ENCODE measurements at regions not wholly inside any gene's neighbourhood (a gene's known extent, or its start where the extent isn't known, plus 50 kb on each side); places are given as distances from the start of the nearest gene placed in this dataset.
"Not testable (repeated sequence)": the region's sequence is repeated elsewhere in the genome, so short reads cannot be mapped to it uniquely, and the experiment has no call there.

DNA sequence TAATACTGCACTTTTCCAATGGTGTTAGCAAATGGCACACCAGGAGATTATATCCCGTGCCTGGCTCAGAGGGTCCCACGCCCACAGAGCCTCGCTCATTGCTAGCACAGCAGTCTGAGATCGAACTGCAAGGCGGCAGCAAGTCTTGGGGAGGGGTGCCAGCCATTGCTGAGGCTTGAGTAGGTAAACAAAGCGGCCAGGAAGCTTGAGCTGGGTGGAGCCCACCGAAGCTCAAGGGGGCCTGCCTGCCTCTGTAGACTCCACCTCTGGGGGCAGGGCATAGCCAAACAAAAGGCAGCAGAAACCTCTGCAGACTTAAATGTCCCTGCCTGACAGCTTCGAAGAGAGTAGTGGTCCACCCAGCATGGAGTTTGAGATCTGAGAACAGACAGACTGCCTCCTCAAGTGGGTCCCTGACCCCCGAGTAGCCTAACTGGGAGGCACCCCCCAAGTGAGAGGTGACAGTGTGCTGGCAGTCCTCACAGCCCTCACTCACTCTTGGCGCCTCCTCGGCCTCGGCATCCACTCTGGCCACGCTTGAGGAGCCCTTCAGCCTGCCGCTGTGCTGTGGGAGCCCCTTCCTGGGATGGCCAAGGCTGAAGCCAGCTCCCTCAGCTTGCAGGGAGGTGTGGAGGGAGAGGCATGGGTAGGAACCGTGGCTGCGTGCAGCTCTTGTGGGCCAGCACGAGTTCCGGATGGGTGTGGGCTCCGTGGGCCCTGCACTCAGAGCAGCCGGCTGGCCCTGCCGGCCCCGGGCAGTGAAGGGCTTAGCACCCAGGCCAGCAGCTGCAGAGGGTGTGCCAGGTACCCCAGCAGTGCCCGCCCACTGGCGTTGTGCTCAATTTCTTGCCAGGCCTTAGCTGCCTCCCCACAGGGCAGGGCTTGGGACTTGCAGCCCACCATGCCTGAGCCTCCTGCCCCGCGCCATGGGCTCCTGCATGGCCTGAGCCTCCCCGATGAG, 188.0 kb downstream of the MMUT start:
- not testable (repeated sequence) for DNase-seq

DNA sequence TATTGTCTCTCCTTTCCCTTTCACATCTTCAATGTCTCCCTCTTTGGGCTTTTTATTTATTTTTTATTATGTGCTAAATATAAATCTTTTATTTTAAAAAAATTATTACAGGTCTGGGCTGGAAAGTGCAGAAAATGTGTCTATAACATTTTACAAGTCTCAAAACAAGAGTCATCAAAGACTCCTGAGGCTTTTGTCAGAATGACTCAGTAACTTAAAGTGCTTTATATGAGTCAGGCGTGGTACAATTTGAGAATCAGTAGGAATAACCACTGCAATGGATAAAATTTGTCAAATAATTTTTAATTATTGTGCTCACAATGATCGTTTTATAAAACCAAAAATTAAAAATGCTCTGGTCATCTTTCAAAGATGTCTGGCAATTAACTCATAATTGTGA, 193.9 kb downstream of the MMUT start:
- no peak for DNase-seq

DNA sequence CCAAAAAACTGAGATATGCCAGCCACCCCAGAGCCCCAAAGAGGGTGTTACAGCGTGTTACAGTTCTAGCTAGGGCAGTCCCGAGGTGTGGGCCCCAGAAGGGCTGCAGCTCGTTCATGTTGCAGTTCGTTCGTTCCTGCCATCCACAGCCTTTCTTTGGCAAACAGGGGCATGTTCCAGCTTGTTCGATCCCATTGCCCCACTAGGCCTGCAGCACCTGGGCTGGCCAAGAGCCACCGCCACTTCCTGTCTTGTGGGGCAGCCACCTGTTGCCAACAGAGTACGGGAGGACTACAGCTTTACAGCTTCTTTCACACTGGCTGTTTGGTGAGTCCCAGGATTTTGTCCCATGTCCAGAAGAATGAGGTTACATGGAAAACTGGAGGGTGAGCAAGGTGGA, 198.1 kb downstream of the MMUT start:
- no peak for DNase-seq

DNA sequence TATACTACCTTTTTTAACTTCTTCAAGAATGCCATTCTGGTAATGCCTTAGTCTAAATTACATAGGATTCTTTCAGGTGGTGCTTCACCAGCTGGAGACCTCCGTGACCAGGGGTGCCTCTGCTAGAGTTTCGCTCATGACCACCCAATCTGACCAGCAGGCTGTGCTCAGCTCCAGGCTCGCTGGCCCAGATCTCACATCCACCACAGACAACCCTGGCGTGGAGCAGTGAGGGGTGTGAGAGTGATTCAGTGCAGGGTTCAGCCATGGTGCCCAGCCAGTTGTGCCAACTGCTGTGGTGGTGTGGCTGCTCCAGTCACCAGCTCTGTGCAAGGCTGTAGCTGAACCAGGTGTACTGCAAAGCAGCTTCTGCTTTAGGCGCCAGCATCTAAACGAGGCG, 198.6 kb downstream of the MMUT start:
- no peak for DNase-seq

DNA sequence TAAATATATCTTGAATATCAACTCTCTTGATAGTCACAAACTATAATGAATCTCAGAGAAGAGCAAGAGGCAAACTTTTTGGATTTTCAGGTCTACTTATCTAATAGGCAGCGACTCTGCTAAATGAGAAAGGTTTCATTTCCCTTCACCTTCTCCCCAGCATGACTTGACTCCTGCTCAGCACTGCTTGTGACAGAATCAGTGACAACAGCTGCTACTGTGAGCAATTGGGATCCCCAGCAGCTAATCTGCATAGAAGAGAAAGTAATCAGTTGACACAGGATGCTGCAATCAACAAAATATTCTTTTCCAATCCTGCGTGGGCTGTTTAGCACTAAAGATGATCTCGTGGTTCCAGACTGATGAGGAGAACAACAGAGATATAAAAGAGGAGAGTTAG, 205.5 kb downstream of the MMUT start:
- DNase-seq, result no peak

DNA sequence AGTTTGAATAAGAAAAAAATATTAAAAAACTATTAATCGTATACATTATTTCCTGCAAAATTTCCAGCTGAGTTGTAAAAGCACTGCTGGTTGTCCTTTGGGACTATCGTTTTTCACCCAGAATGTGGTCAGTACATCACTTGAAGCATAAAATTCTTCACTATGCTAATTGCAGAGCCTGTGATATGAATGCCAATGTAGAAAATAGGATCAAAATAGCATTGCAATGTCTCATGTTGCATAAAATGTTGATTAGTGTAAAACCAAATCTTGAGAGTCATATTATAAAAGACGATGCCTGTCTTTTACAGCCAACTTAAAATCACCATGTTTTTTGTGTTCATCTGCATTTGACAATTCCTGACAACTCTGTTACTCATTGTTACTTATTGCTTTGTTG, 207.7 kb downstream of the MMUT start:
- DNase-seq, result no peak

DNA sequence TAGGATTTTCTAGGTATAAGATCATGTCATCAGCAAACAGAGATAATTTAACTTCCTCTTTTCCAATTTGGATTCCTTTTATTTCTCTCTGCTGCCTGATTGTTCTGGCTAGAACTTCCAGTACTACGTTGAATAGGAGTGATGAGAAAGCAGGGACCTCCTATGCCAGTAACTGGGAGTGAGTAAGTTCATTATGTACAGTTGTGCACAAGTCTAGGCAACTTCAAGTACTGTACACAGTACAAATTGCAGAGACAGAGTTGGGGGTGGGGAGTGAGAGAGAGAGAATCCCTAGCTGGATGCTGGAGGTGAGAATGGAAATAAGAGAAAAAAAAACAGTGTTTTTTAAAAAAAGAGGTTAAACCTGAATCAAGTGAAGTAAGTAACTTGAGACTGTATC, 210.2 kb downstream of the MMUT start:
- no peak for DNase-seq

DNA sequence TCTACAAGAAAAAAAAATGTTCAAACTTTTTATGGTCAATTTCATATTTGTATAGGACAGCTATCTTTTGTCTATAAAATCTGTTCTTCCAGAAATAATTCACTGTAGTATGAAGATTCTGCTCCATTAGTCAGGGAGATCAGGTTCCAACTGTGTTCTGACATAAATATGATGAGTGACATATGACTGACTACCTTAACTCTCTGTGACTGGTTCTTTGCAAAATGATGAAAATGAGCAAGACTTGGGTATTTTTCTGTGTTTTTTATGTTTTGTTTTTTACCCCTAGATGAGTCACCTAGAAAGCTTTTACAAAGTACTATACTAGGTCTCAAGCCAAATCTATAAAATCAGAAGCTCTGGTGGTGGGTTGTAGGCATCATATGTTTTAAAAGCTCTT, 229.6 kb downstream of the MMUT start:
- DNase-seq, result no peak

DNA sequence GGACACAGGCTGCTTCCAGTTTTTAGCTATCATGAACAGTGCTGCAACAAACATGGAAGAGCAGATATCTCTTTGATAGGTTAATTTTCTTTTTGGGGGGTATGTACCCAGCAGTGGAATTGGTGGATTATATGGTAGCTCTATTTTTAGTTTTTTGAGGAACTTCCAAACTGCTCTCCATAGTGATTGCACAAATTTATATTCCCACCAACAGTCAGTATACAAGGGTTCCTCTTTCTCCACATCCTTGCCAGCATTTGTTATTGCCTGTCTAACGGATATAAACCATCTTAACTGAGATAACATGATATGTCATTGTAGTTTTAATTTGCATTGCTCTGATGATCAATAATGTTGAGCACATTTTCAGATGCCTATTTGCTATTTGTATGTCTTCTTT, 237.6 kb downstream of the MMUT start:
- DNase-seq, result no peak

DNA sequence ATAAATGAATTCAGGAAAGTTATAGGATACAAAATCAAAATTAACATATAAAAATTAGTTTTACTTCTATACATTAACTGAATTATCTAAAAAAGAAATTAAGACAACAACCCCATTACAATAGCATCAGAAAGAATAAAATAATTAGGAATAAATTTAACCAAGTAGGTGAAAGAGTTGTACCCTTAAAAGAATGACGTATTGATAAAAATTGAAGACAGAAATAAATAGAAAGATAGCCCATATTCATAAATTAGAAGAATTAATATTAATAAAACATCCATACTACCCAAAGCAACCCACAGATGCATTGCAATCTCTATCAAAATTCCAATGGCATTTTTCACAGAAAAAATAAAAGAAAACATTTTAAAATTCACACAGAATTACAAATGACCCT, 242.8 kb downstream of the MMUT start:
- no peak for DNase-seq

DNA sequence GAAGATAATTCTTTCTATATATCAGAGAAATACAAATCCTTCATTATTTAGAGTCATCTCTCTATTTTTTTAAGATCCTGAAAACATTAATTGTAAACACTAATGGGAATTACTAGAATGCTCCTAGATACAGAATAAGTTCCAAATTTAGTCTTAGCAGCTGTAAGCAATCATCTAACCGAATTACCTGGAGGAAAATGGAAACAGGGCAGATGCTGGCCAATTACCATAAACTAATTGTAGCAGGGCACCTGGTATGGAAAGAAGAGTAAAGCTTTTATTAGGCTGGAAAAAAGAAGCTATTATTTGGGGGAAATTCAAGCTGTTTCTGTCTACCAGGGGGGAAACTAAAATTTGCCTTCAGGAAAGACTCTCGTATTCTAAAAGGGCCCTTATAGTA, 257.5 kb downstream of the MMUT start:
- DNase-seq, result no peak

DNA sequence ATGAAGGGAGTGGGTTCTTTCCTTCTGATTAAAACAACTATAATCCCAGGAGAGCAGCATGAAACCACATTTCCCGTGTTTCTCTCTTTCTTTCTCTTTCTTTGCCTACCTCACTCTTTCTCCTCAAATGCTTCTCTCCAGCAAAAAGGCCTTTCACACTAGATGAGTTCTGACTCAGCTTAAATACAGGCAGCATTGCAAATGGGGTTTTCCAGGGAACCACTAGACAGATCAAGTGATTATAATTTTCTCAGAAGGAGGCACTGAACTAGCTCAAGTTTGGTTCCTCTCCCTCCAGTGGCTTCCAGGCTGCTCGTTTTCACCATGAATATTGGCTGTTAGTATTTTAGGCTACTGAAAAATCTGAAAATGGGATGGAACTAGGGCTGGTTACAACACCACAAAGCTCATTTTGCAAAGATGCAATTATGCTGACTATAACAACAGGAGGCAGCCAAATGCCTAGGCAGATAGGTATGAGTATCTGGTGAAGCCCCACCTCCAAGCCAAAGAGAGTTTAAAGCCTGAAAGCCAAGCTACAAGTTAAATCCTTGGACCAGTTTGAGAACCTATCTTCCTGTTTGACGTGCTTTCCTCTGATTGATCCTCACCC, 260.0 kb downstream of the MMUT start:
- DNase-seq, result no peak

DNA sequence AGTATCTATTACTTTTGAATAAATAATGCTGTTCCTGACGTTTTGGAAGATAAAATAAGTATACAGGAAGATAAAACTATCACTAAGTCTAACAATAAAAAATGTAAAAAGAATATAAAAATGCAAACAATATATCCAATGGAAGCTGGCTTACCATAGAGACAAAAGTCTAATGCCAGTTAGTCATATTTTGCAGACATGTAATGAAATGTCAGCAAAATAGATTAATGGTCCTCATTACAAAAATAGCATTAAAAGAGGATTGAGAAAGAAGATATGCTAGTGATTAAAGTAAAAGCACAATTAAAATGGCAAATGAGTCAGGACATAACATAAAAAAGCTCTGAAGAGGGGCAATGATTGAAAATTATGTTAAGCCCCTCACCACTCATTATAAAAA, 265.0 kb downstream of the MMUT start:
- no peak for DNase-seq

DNA sequence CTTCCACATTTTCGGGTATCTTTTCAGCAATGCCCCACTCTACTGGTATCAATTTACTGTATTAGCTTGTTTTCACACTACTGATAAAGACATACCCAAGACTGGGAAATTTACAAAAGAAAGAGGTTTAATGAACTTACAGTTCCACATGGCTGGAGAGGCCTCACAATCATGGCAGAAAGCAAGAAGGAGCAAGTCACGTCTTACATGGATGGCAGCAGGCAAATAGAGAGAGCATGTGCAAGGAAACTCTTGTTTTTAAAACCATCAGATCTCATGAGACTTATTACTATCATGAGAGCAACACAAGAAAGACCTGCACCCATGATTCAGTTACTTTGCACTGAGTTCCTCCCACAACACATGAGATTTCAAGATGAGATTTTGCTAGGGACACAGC, 300.7 kb downstream of the MMUT start:
- DNase-seq, result not testable (repeated sequence)

DNA sequence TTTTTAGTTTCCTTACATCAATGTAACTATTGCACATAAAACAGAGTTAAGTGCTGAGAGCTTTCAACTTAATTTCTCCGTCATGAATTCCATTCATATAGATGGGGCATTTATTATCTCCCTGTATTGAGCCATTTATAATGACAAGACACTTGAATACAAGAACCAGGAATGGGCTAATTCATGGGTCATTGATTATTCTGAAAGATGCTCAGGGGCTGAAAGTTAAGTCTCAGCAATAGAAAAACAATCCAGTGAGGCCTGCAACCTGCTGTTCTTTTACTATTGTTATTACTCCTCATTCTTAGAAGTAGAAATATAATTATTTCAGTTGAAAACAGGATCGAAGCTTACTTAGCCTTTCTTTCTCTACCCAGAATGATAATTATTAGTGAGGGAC, 307.7 kb downstream of the MMUT start:
- no peak for DNase-seq

DNA sequence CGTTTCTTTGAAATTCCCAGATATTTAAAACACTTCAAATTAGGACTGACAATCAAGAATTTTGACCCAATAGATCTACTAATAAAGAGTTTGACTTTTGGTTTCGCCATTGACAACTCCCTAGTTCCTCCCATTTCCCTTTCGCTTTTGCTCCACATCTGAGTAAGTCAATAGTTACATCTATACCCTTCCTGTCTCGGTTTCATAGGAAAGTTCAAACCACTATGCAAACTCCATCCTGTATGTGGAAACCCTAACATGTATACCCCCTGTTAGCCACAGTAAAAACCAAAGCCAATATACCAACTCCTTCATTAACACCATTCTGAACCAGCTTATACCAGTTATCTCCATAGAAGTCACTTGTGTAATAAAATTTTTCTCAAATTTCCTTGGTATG, 311.1 kb downstream of the MMUT start:
- no peak for DNase-seq

DNA sequence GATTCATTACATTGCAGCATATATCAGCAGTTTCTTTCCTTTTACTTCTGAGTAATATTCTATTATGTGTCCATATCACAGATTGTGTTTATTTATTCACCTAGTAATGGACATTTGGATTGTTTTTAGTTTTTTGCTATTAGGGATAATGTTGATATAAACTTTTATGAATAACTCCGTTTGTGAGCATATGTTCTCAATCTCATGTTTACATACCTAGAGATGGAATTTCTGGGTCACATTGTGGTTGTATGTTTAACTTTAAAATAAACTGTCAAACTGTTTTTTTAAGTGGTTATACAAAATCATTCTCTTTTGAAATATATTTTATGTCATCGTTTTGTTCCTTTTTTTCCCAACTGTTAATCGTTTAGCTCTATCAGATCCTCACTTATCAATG, 311.6 kb downstream of the MMUT start:
- no peak for DNase-seq

DNA sequence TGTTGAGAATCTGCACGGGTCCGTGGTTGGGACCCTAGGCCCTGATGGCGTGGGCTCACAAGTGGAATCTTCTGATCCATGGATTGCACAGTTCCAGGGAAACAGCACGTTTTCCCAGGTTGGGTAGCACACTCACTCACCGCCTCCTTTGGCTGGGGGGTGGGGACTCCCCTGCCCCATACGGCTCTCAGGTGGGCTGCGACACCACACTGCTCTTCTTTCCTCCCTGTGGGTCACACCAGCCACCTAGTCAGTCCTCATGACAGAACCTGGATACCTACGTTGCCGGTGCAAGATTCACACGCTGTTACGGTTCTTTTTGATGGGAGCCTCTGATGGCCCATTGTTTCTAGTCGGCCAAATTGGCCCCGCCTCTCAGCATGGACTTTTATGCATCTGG, 312.0 kb downstream of the MMUT start:
- no peak for DNase-seq

DNA sequence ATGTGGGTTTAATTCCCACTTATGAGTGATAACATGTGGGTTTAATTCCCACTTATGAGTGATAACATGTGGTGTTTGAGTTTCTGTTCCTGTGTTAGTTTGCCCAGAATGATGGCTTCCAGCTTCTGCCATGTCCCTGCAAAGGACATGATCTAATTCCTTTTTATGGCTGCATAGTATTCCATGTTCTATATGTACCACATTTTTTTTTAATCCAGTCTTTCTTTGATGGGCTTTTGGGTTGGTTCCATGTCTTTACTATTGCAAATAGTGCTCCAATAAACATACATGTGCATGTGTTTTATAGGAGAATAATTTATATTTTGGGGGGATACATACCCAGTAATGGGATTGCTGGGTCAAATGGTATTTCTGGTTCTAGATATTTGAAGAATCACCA, 317.8 kb downstream of the MMUT start:
- no peak for DNase-seq

DNA sequence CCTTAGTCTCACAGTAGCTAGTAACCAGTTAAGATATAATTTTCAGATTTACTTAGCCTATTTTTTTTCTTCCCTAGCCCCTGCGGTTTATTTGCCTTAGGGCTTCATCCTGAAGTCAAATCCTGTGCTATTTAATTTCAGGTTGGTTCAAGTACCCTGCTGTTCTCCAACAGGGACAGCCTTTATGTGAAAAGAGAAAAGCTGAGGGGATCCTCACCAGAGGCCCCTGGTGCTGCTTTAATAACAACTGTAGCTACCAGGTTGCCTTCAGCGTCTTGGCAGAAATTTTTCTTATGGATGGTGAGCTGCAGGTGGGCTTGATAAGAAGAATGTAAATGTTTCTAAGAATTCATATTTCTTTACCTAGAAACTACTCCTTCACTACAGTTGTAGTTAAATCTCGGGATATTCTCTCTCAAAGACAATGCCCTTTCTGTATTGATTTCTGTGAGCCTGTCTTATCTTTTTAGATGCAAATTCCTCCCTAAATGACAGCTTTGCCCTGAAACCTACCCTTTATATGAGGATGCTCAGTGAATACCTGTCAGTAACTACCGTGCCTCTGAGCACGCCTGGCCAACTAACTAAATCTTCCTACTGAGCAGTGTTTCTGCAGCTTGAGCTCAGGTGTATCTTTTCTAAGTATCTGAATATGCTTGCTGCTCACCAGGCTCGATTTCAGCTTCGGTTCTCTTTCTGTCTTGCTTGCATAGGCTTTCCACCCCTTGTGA, 320.5 kb downstream of the MMUT start:
- DNase-seq, result no peak

DNA sequence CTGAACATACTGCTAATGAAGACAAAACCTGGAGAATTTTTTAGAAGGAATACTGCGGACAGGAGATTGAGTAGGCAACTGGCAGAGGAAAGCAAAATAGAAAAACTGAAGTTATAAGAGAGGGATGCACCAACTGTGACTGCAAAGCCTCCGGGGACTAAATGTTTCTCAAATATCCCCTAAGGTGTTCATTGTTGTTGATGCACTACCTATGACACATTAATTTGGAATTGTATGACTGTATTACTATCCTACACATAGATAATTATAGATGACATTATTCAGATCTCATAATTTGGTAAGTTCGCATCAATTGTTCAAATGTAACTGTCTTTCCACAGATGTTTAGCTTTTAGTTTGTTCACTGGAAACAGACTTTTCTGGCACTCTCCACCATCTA, 341.1 kb downstream of the MMUT start:
- no peak for DNase-seq

DNA sequence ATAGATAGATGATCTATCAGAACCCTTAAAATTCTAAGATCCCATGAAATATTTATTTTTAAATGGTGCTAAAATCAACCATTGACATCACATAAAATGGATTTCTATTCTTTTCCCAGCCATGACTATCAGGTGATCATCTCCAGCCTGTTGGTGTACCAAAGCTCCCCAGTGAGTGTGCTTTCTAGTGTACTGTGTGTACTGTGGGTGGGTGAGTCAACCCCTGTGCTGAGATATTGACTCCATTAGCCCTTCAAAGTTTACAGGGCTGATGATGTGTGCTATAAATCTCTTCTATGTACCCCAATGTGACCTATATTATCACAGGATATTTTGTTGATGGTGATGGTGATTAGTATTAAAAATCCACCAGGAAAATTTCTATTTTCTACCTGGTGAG, 344.6 kb downstream of the MMUT start:
- DNase-seq, result no peak

DNA sequence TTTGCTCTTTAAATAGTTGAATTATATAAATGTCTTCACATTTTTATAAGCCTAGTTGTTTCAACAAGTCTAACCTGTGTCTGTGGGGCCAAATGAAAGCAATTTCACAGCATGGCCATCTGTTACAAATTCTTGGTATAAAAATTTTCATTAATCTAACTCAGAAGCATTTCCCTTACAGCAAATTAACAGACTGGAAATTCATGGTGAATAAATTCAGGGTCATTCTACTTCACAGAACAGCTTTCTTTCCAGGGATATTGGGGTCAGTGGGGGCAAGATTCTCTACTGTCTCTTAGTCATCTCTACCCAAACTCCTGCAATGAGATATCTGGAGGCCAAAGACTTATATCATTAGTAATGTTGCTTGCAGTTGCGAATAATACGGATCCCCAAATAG, 352.1 kb downstream of the MMUT start:
- no peak for DNase-seq

DNA sequence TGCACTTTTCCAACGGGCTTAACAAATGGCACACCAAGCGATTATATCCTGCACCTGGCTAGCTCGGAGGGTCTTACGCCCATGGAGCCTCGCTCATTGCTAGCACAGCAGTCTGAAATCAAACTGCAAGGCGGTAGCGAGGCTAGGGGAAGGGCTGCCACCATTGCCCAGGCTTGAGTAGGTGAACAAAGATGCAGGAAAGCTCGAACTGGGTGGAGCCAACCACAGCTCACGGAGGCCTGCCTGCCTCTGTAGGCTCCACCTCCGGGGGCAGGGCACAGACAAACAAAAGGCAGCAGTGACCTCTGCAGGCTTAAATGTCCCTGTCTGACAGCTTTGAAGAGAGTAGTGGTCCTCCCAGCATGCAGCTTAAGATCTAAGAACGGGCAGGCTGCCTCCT, 365.4 kb downstream of the MMUT start:
- DNase-seq, result not testable (repeated sequence)
